Left lung (tissue), 4 donors: ENCODE measurements at regions not wholly inside any gene's neighbourhood (a gene's known extent, or its start where the extent isn't known, plus 50 kb on each side); places are given as distances from the start of the nearest gene placed in this dataset.

Experiments used
- ATAC-seq: fragments of 200-7000 bp; cut with Tn5 transposase; one replicate; pipeline ENCODE4 v1.9.1; 2020; ENCODE audit warnings: moderate library complexity
- DNase-seq, 4 donors: peaks; one replicate each; pipeline ENCODE4 v3.0.0-alpha.2; 2013 to 2020
- H3K27ac ChIP-seq, 2 donors: fragments of 200-600 bp; sonication (generic) in 1 of 2; one replicate each; pipeline versions ENCODE4 v1.5.0 to v1.8.0; 2020 to 2021
- H3K27me3 ChIP-seq, 2 donors: fragments of 200-600 bp; sonication (generic) in 1 of 2; one replicate each; pipeline versions ENCODE4 v1.5.0 to v1.8.0; 2020 to 2021
- H3K36me3 ChIP-seq, 2 donors: fragments of 200-600 bp; sonication (generic) in 1 of 2; one replicate each; pipeline versions ENCODE4 v1.5.0 to v1.8.0; 2020 to 2021
- H3K4me1 ChIP-seq, 2 donors: fragments of 200-600 bp; one replicate each; pipeline ENCODE4 v1.8.0; 2021
- H3K4me3 ChIP-seq, 2 donors: fragments of 200-600 bp; sonication (generic) in 1 of 2; one replicate each; pipeline versions ENCODE4 v1.5.0 to v1.8.0; 2020 to 2021; ENCODE audit warnings: mild to moderate bottlenecking in 1 of 2
- H3K9me3 ChIP-seq, 2 donors: fragments of 200-600 bp; sonication (generic) in 1 of 2; one replicate each; pipeline versions ENCODE4 v1.5.0 to v1.8.0; 2020 to 2021
- CTCF ChIP-seq, 2 donors: fragments of 200-600 bp; sonication (generic) in 1 of 2; IDR thresholded peaks; one replicate each; pipeline versions ENCODE4 v1.5.0 to v1.8.0; 2021; ENCODE audit warnings: antibody characterized with exemption in 2 of 2
- intact Hi-C, 2 donors: fragments of 100-400 bp; cut with DNase I; formaldehyde crosslinking; loops; one replicate each; pipeline versions ENCODE4 v1.11.2 to v1.14.2; 2022
- donor health status: DM: no; HTN: yes; CAD: no.
- donor health status: DM: no; HTN: no; CAD: no.

- Histone ChIP-seq H3K27me3 (no peaks in the 10 kb centered on the region), H3K4me1 (no peaks in the 10 kb centered on the region), H3K4me3 (no peak overlapping the region), H3K9me3 (no peaks in the 10 kb centered on the region), H3K36me3 (no peaks in the 10 kb centered on the region), H3K27ac (no peak overlapping the region)
- intact Hi-C loops, result no loop called here
- no peak for ATAC-seq
- TF ChIP-seq CTCF (IDR thresholded peaks at IDR 0.05), result no peak
- DNase-seq, result peak in 1 of 4 donors; percentile 26
These were observed 414.0 kb upstream of the OPRM1 start for GRCh38 chr6:153625089-153625488.

GRCh38 chr6:153624528-153624927 is 414.5 kb upstream of the OPRM1 start:
- ATAC-seq, result no peak
- TF ChIP-seq CTCF (IDR thresholded peaks at IDR 0.05), result no peak
- H3K27ac ChIP-seq, result no peak overlapping the region

DNA sequence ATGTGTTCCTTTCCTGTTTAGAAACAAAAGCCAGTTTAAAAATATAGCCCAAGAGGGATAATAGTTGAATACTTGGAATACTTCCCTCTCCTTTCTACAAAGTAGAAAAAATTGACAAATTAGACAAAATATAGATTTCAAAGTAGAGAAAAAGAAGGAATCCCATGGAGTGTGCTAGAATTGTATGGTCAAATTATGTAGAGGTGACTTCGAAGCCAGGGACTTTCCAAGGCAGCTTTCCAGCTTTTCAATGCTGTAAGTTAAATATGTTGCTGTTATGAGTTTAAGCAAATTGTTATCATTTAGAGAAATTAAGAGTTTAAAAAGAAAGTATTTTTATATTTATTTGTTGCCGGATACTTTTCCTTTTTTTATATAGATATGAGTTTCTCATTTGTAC is 415.5 kb upstream of the OPRM1 start:
- DNase-seq, result no peak
- Histone ChIP-seq H3K27me3 (no peaks in the 10 kb centered on the region), H3K27ac (no peak overlapping the region), H3K9me3 (no peaks in the 10 kb centered on the region), H3K4me3 (no peak overlapping the region), H3K4me1 (no peaks in the 10 kb centered on the region), H3K36me3 (no peaks in the 10 kb centered on the region)
- no peak for TF ChIP-seq CTCF (IDR thresholded peaks at IDR 0.05)
- ATAC-seq, result no peak
- intact Hi-C loops, result no loop called here

More at GRCh38 chr6:153624528-153624927, 414.5 kb upstream of the OPRM1 start:
- intact Hi-C loops, result no loop called here
- H3K9me3 ChIP-seq, result no peaks in the 10 kb centered on the region
- DNase-seq, result no peak
- H3K4me1 ChIP-seq, result no peaks in the 10 kb centered on the region
- no peaks in the 10 kb centered on the region for H3K27me3 ChIP-seq
- no peak overlapping the region for H3K4me3 ChIP-seq
- no peaks in the 10 kb centered on the region for H3K36me3 ChIP-seq

- intact Hi-C loops, result no loop called here
- no peaks in the 10 kb centered on the region for H3K4me1 ChIP-seq
- DNase-seq (no peak), ATAC-seq (no peak)
- no peaks in the 10 kb centered on the region for H3K27me3 ChIP-seq
- TF ChIP-seq CTCF (IDR thresholded peaks at IDR 0.05), result no peak
- no peaks in the 10 kb centered on the region for H3K36me3 ChIP-seq
- no peak overlapping the region for H3K4me3 ChIP-seq
- no peaks in the 10 kb centered on the region for H3K9me3 ChIP-seq
- no peak overlapping the region for H3K27ac ChIP-seq
These were observed 417.5 kb upstream of the OPRM1 start for GRCh38 chr6:153621491-153621890.

- Histone ChIP-seq H3K4me3 (no peak overlapping the region), H3K4me1 (no peaks in the 10 kb centered on the region), H3K9me3 (no peaks in the 10 kb centered on the region), H3K27ac (no peak overlapping the region), H3K27me3 (no peaks in the 10 kb centered on the region), H3K36me3 (no peaks in the 10 kb centered on the region)
- DNase-seq (no peak), ATAC-seq (no peak)
- intact Hi-C loops, result no loop called here
- TF ChIP-seq CTCF (IDR thresholded peaks at IDR 0.05), result no peak
These were observed 418.0 kb upstream of the OPRM1 start for GRCh38 chr6:153621070-153621469.
